ENCODE measurements at regions not wholly inside any gene's neighbourhood (a gene's known extent, or its start where the extent isn't known, plus 50 kb on each side); places are given as distances from the start of the nearest gene placed in this dataset.

DNA sequence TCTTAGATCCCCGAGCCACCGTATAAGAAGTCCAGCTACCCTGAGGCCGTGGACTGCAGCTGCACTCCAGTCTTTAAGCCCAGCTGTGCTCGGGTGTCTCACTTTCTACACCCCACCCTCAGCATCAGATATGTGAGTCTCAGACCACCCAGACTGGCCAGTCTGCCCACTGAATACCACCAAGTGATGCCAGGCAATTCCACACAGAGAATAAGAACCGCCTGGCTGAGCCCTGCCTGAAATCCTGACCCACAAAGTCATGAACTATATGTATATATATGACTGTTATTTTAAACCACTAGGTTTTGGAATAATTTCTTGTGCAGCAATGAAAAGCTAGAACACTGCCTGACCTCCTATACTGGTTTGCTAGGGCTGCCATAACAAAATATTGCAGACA, 106.7 kb downstream of the FOXF2 start:
- TF ChIP-seq, protein P1, sequence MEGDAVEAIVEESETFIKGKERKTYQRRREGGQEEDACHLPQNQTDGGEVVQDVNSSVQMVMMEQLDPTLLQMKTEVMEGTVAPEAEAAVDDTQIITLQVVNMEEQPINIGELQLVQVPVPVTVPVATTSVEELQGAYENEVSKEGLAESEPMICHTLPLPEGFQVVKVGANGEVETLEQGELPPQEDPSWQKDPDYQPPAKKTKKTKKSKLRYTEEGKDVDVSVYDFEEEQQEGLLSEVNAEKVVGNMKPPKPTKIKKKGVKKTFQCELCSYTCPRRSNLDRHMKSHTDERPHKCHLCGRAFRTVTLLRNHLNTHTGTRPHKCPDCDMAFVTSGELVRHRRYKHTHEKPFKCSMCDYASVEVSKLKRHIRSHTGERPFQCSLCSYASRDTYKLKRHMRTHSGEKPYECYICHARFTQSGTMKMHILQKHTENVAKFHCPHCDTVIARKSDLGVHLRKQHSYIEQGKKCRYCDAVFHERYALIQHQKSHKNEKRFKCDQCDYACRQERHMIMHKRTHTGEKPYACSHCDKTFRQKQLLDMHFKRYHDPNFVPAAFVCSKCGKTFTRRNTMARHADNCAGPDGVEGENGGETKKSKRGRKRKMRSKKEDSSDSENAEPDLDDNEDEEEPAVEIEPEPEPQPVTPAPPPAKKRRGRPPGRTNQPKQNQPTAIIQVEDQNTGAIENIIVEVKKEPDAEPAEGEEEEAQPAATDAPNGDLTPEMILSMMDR (IDR thresholded peaks at IDR 0.05; ENCODE audit: extremely low read depth, missing control alignments): no peak
- DNase-seq (ENCODE audit: low spot score): no peak

DNA sequence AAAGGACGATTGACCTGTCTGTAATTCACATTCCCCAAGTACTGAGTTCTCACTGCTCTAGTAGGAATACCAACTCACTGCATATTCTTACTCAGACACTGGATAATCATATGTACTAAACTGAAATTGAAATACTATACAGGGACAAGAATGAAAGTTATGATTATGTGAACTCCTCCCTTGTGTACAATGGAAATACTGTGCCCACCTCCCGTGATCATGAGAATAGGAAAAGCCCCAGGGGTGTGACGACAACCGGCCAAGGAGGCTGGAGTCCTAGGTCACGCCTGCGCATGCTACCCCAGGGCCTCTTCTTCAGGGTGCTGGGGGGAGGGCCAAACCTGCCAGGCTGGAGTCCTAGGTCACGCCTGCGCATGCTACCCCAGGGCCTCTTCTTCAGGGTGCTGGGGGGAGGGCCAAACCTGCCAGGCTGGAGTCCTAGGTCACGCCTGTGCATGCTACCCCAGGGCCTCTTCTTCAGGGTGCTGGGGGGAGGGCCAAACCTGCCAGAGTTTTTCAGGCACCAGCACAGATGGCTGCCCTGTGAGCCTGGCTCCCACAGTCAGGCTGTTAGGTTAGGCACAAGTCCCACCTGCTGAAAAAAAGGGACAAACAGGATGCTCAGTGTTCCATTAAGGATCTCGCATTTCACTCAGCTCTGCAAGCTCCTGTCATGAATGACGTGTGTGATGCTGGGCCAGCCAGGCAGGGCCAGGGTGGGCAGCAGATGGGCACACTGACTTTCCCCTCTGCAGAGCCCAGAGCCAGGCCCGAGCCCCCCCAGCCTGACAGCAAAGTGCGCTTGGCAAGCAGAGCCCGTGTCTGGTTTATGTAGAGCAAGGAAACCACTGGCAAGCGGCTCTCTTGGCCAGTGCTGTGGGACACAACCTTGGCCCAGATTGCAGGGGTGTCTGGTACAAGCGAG, 107.7 kb downstream of the FOXF2 start:
- TF ChIP-seq, protein P1 (IDR thresholded peaks at IDR 0.05; ENCODE audit: extremely low read depth, missing control alignments): no peak
- no peak for DNase-seq (ENCODE audit: low spot score)

DNA sequence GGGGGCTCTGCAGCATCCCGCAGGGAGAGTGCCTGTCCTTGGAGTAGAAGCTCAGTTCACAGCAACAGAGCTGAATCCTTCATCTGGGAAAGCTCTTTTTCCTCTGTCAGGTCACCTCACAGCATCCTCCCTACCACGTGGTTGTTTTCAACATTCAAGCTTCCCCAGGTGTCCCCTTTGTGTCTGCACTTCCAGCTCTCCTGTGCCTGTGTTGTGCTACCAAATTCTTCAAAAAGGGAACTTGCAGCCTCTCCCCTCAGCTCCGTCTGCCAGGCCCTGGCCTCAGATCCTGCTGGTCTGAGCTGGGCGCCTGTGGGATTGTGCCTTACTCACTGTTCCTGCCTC, 108.4 kb downstream of the FOXF2 start:
- TF ChIP-seq, protein P1 (IDR thresholded peaks at IDR 0.05; ENCODE audit: extremely low read depth, missing control alignments): no peak

DNA sequence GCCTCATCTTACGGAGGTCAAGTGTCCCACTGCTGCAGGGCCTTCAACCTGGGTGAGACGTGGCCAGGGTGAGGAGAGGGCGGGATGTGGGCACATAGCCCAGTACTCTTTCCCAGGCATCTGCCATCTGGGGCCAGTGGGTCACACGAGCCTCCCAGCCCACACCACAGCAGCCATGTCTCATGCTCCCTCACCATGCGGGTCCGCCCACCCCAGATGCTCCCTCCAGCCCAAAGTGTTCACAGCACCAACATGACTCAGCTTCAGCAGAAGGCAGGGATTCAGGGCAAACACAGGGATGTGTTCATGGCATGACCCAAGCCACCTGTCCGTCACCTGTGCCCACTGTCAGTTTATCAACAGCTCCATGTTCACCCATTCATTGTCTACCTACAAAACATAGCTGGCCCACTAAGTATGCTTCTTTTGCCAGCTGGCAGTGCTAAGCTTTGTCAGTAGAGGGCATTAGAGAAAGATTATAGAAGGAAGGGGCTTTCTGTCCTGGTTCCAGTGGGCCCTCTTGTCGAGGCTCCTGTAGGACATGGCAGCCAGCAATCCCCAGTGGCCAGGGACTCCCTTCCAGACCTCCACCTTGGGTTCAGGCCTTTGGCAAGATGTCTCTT, 109.2 kb downstream of the FOXF2 start:
- TF ChIP-seq, protein P1 (IDR thresholded peaks at IDR 0.05; ENCODE audit: extremely low read depth, missing control alignments): no peak
- DNase-seq (ENCODE audit: low spot score): no peak

More for the DNA sequence above, 108.4 kb downstream of the FOXF2 start:
- no peak for DNase-seq (ENCODE audit: low spot score)

DNA sequence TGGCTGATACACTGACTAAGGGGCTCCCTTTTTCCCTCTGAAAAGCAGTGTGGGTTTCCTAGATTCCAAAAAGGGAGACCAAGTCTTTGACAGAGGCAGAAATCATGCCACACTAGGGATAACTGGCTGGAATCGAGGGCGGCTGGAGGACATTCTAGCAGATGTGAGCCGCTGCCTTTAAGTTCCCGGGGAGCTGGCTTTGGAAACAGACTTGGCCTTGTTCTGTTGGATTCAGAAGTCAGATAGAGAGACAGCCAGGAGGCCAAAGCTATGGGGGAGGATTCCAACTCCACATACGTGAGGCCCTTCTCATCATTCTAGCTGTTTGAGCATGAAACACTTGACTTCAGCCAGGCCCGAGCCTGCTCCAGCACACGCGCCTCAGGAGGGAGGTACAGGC, 109.9 kb upstream of the FOXC1 start:
- DNase-seq (ENCODE audit: low spot score): no peak
- TF ChIP-seq, protein P1 (IDR thresholded peaks at IDR 0.05; ENCODE audit: extremely low read depth, missing control alignments): no peak

DNA sequence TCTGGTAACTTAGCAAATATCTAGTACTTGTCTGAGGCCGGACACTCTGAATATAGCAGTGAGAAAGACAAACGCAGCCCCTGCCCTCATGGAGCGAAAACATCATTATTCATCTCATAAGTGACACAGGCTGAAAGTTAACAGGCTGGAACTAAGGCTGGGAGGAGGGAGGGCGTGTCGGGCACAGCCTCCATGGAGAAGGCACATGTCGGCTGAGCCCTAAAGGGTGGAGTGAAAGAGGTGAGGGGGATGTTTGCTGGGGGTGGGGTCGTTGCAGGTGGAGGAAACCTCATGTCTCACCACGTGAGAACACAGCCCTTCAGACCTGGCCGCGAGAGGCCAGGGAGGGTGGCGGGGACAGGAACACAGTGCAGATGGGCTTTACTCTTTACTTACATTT, 108.8 kb upstream of the FOXC1 start:
- no peak for DNase-seq (ENCODE audit: low spot score)
- TF ChIP-seq, protein P1 (IDR thresholded peaks at IDR 0.05; ENCODE audit: extremely low read depth, missing control alignments): no peak

DNA sequence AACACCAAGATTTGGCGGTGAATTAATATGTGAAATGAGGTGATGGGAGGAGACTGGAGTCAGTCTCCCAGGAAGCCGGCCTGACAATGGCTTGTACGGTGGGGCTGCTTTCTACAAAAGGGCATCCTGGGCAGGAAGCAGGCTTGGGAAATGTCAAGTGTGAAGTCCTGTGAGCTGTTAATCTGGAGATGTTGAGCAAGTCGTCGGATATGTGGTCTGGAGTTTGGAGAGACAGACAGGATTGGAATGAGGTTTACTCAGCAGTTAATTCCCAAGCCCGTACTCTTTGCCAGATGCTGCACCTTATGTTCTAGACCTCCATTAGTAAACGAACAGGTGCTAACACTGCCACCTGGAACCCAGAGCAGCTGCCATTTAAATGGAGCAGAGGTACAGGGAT, 107.7 kb upstream of the FOXC1 start:
- no peak for DNase-seq (ENCODE audit: low spot score)
- TF ChIP-seq, protein P1 (IDR thresholded peaks at IDR 0.05; ENCODE audit: extremely low read depth, missing control alignments): no peak
